HCT116 (cell line): ENCODE measurements at regions not wholly inside any gene's neighbourhood (a gene's known extent, or its start where the extent isn't known, plus 50 kb on each side); places are given as distances from the start of the nearest gene placed in this dataset.

Source experiments
- ATAC-seq: fragments of 200-7000 bp; cut with Tn5 transposase; 2 replicates; pipeline ENCODE4 v1.9.1; 2020; ENCODE audit warnings: mild to moderate bottlenecking, moderate library complexity
- BruUV-seq: library from RNA; stranded (reverse); fragments of 400-500 nt; replicated peaks from 2 replicates; lab custom pipeline; 2021; lab: Mats Ljungman, UMichigan
- CTCF ChIA-PET: fragments of 300-600 bp; sonication (Branson Sonifier 250); formaldehyde crosslinking; loops from one replicate; lab custom pipeline; 2021; ENCODE audit warnings: antibody characterized with exemption; lab: Charles Lee
- POLR2A ChIA-PET: fragments of 300-600, 350-600 bp; sonication (Branson Sonifier 250); formaldehyde crosslinking; loops from one replicate; lab custom pipeline; 2021; ENCODE audit warnings: antibody characterized with exemption; lab: Charles Lee
- RAD21 ChIA-PET, 2 experiments: fragments of 300-600 bp; sonication (Branson Sonifier 250); formaldehyde crosslinking; loops; one replicate each; lab custom pipeline; 2023; ENCODE audit warnings: low total read pairs in 2 of 2; ENCODE audit not compliant: uncharacterized antibody in 2 of 2, unreplicated experiment in 2 of 2, low non-redundant PET in 1 of 2; lab: Charles Lee
- DNase-seq: peaks from one replicate; pipeline ENCODE4 v3.0.0-alpha.2; 2010; ENCODE audit warnings: low read depth, low spot score
- H2AFZ ChIP-seq: fragments of 200-600 bp; shearing (Covaris generic), sonication (generic); 2 replicates; pipeline ENCODE4 v1.6.1; 2017; ENCODE audit warnings: low read depth, mixed run types, mixed read lengths, antibody characterized with exemption, low read length; ENCODE audit not compliant: poor library complexity, severe bottlenecking
- H3K27ac ChIP-seq: 2 replicates; pipeline ENCODE4 v1.5.1; 2012; ENCODE audit warnings: low read depth, low read length
- H3K27me3 ChIP-seq: fragments of 200-600 bp; sonication (generic); 2 replicates; pipeline ENCODE4 v1.6.1; 2016; ENCODE audit warnings: mixed run types, low read length, mixed read lengths; ENCODE audit not compliant: insufficient read depth
- H3K36me3 ChIP-seq, 2 experiments: fragments of 200-500 bp in 1 of 2; fragments of 200-600 bp in 1 of 2; sonication (Bioruptor generic) in 1 of 2; sonication (generic) in 1 of 2; 2 replicates each; pipeline versions ENCODE4 v1.5.1 to v1.6.1; 2014 to 2016; ENCODE audit warnings: low read length in 2 of 2, inconsistent platforms in 1 of 2, mixed read lengths in 1 of 2, mixed run types in 1 of 2; ENCODE audit not compliant: insufficient read depth in 2 of 2, control insufficient read depth in 1 of 2
- H3K4me1 ChIP-seq, 2 experiments: fragments of 200-600 bp in 1 of 2; sonication (generic) in 1 of 2; 2 replicates each; pipeline versions ENCODE4 v1.5.1 to v1.6.1; 2012 to 2017; ENCODE audit warnings: low read length in 2 of 2, inconsistent platforms in 1 of 2, mild to moderate bottlenecking in 1 of 2, mixed read lengths in 1 of 2, mixed run types in 1 of 2, moderate library complexity in 1 of 2; ENCODE audit not compliant: insufficient read depth in 2 of 2, control insufficient read depth in 1 of 2
- H3K4me2 ChIP-seq: fragments of 200-600 bp; sonication (generic); 2 replicates; pipeline ENCODE4 v1.6.1; 2017; ENCODE audit warnings: mixed run types, low read length, mixed read lengths
- H3K4me3 ChIP-seq, 2 experiments: fragments of 200-600 bp in 1 of 2; sonication (generic) in 1 of 2; replicated peaks in 1 of 2; 2 replicates each; pipeline ENCODE4 v1.5.1; 2011 to 2016; ENCODE audit warnings: low read length in 2 of 2, control low read depth in 1 of 2, low read depth in 1 of 2, mild to moderate bottlenecking in 1 of 2, mixed read lengths in 1 of 2, mixed run types in 1 of 2
- H3K79me2 ChIP-seq: fragments of 200-600 bp; sonication (generic); 2 replicates; pipeline ENCODE4 v1.6.1; 2017; ENCODE audit warnings: mild to moderate bottlenecking, mixed run types, low read length, moderate library complexity, mixed read lengths; ENCODE audit not compliant: insufficient read depth
- H3K9ac ChIP-seq: fragments of 200-600 bp; sonication (generic); 2 replicates; pipeline ENCODE4 v1.6.1; 2016; ENCODE audit warnings: low read length, mixed read lengths
- H3K9me2 ChIP-seq: fragments of 200-600 bp; sonication (generic), shearing (Covaris generic); 2 replicates; pipeline ENCODE4 v1.6.1; 2017; ENCODE audit warnings: mixed run types, mild to moderate bottlenecking, moderate library complexity; ENCODE audit not compliant: insufficient read depth
- H3K9me3 ChIP-seq, 2 experiments: fragments of 200-500 bp in 1 of 2; fragments of 200-600 bp in 1 of 2; sonication (Bioruptor generic) in 1 of 2; sonication (generic) in 1 of 2; 2 replicates each; pipeline ENCODE4 v1.6.1; 2014 to 2017; ENCODE audit warnings: low read length in 2 of 2, mixed read lengths in 2 of 2, inconsistent platforms in 1 of 2, low read depth in 1 of 2, mild to moderate bottlenecking in 1 of 2, mixed run types in 1 of 2, moderate library complexity in 1 of 2; ENCODE audit not compliant: control insufficient read depth in 1 of 2, insufficient read depth in 1 of 2
- H4K20me1 ChIP-seq: fragments of 200-600 bp; sonication (generic), shearing (Covaris generic); 2 replicates; pipeline ENCODE4 v1.6.1; 2017; ENCODE audit warnings: mixed run types, mild to moderate bottlenecking, moderate library complexity; ENCODE audit not compliant: insufficient read depth
- CEBPB ChIP-seq: IDR thresholded peaks from 2 replicates; pipeline ENCODE4 v1.6.1; 2012; ENCODE audit warnings: low read depth
- CTCF ChIP-seq, 3 experiments: fragments of 200-600 bp in 1 of 3; sonication (generic) in 1 of 3; IDR thresholded peaks in 2 of 3; conservative IDR thresholded peaks in 1 of 3; 2 replicates each; pipeline ENCODE4 v1.5.1; 2012 to 2017; ENCODE audit warnings: low read depth in 2 of 3, low read length in 2 of 3, antibody characterized with exemption in 1 of 3, borderline replicate concordance in 1 of 3, control low read depth in 1 of 3, mild to moderate bottlenecking in 1 of 3, mixed read lengths in 1 of 3, mixed run types in 1 of 3, moderate library complexity in 1 of 3; ENCODE audit not compliant: insufficient read depth in 1 of 3
- EZH2phosphoT487 ChIP-seq: fragments of 200-600 bp; IDR thresholded peaks from 2 replicates; pipeline ENCODE4 v1.6.1; 2018; ENCODE audit warnings: antibody characterized with exemption, borderline replicate concordance
- FOSL1 ChIP-seq: IDR thresholded peaks from 2 replicates; pipeline ENCODE4 v1.6.1; 2012; ENCODE audit warnings: low read depth
- POLR2AphosphoS5 ChIP-seq: IDR thresholded peaks from 2 replicates; pipeline ENCODE4 v1.6.1; 2011; ENCODE audit warnings: mild to moderate bottlenecking, low read depth, low read length, moderate library complexity
- RAD21 ChIP-seq: IDR thresholded peaks from 2 replicates; pipeline ENCODE4 v1.6.1; 2012; ENCODE audit warnings: low read depth, mild to moderate bottlenecking
- YY1 ChIP-seq: IDR thresholded peaks from 2 replicates; pipeline ENCODE4 v1.6.1; 2011; ENCODE audit warnings: low read length, low read depth, moderate library complexity, mild to moderate bottlenecking; ENCODE audit not compliant: insufficient replicate concordance; ENCODE audit errors: extremely low read depth
- intact Hi-C: fragments of 100-400 bp; cut with micrococcal nuclease; formaldehyde crosslinking; loops from 2 replicates; pipeline ENCODE4 v1.10.0; 2022

- Histone ChIP-seq H3K79me2 (no peaks in the 10 kb centered on the region), H3K9me2 (no peaks in the 10 kb centered on the region), H3K9me3 (no peaks in the 10 kb centered on the region), H3K36me3 (no peaks in the 10 kb centered on the region), H2AFZ (peak overlapping the region; percentile 92), H3K9ac (no peak overlapping the region), H3K4me1 (peaks cover 0 to 6% of the 10 kb centered on the region in 2 experiments; a peak in 1 of 4 replicates), H3K4me3 (no peak overlapping the region), H3K27ac (no peak overlapping the region), H3K4me2 (peak overlapping the region; percentile 15; the same call in 1 of the 2 replicates), H4K20me1 (no peaks in the 10 kb centered on the region), H3K27me3 (no peaks in the 10 kb centered on the region)
- ChIA-PET RAD21 (interaction anchor here in 1 of 2 experiments (1.2 kb wide), 1 partner anchor 221 kb away, joined by 3 read pairs; no protein-coding TSS in a partner anchor), POLR2A (no interaction called here), CTCF (interaction anchor here (1.2 to 2.6 kb wide), 3 partner anchors 213 to 445 kb away, joined by 5 to 20 read pairs (median 14); no protein-coding TSS in a partner anchor)
- BruUV-seq, result no TSS peak
- TF ChIP-seq CEBPB (no peak), FOSL1 (no peak), POLR2AphosphoS5 (no peak), EZH2phosphoT487 (no peak), YY1 (no peak), RAD21 (peak; percentile 87), CTCF (IDR thresholded peaks at IDR 0.05 in 2 of 3, conservative IDR thresholded peaks at IDR 0.05 in 1 of 3; ENCODE audit: borderline replicate concordance in 1 of 3, insufficient read depth in 1 of 3, low read depth in 2 of 3, low read length in 2 of 3) (peak; percentile 79 to 92 (median 79); a peak in 5 of 6 replicates)
- peak; percentile 51 for DNase-seq
- peak; percentile 97 for ATAC-seq
- intact Hi-C loops, result loop anchor here (1.0 kb wide), 1 partner anchor 221 kb away; no protein-coding TSS in a partner anchor
Measured at GRCh38 chr6:165884813-165885765, 222.0 kb upstream of the PDE10A start.
